ENCODE measurements at regions not wholly inside any gene's neighbourhood (a gene's known extent, or its start where the extent isn't known, plus 50 kb on each side); places are given as distances from the start of the nearest gene placed in this dataset.
"Not testable (repeated sequence)": the region's sequence is repeated elsewhere in the genome, so short reads cannot be mapped to it uniquely, and the experiment has no call there.

- DNase-seq (ENCODE audit: insufficient read length): no peak
- TF ChIP-seq POLR2AphosphoS5 (IDR thresholded peaks at IDR 0.05; ENCODE audit: low read depth, low read length) (no peak), POLR2A (IDR thresholded peaks at IDR 0.05; ENCODE audit: low read depth, low read length) (no peak), TAF1 (IDR thresholded peaks at IDR 0.05; ENCODE audit: borderline replicate concordance, low read depth, low read length) (no peak)
- no peak for FAIRE-seq
Measured at GRCh38 chrX:112223391-112223790, 140.8 kb upstream of the TRPC5 start.

DNA sequence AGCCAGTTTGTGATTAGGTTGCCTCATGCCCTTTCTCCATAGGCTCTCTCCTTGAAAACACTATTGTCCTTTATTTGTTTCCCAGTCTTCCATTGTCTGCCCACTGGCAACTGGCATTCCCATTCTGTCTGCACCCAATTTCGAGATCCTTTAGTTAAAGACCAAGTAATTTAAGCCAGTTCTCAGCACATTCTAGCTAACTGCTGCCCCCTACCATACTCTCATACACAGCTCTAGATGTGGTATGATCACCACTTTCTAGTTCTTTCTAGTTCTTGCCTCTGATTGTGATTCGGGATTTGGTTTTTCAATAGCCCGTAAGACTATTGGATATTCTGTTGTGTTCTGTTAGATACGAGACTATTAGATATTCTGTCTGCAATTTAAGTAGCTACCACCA lies 135.8 kb upstream of the TRPC5 start:
- TF ChIP-seq TAF1 (IDR thresholded peaks at IDR 0.05; ENCODE audit: borderline replicate concordance, low read depth, low read length) (no peak), POLR2A (IDR thresholded peaks at IDR 0.05; ENCODE audit: low read depth, low read length) (no peak), POLR2AphosphoS5 (IDR thresholded peaks at IDR 0.05; ENCODE audit: low read depth, low read length) (no peak)
- FAIRE-seq (no peak), DNase-seq (ENCODE audit: insufficient read length) (no peak)

DNA sequence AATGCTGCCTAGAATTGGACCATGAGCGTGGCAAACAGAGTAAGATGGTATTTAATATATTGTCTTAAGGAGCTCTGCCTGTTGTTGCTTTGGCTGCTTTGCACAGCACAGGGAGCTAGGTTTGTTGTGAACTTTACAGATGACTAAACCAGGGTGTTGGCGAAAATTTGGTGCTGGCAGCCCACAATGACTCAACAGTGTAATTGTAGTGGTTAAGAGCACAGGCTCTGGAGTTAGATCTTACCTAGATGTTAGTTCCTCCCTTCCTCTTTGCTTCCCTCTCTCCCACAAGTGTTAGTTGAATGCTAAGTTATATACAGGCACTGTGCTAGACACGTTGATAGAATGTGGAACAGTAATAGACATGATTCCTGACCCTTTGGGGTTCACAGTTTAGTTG lies 128.9 kb upstream of the TRPC5 start:
- TF ChIP-seq POLR2AphosphoS5 (IDR thresholded peaks at IDR 0.05; ENCODE audit: low read depth, low read length): no peak
- no peak for TF ChIP-seq POLR2A (IDR thresholded peaks at IDR 0.05; ENCODE audit: low read depth, low read length)
- no peak for TF ChIP-seq TAF1 (IDR thresholded peaks at IDR 0.05; ENCODE audit: borderline replicate concordance, low read depth, low read length)
- no peak for DNase-seq (ENCODE audit: insufficient read length)

DNA sequence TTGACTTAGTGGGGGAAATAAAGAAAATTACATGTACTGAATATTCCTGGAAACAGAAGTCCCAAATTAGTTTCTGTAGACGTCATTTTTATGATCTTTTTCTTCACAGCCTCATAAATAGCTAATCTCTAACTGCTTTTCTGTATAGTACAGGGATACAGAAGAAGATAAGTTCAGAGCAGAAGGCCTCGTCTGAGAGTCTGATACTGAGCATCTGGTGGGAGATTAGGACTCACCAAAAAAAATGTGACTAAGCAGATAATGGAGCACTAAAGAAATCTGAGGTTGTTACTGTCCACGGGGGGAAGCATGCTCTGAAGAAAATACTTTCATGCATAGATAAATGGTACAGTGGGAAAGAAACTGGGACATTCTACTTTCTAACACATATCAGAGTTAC lies 115.3 kb upstream of the TRPC5 start:
- FAIRE-seq (no peak), DNase-seq (ENCODE audit: insufficient read length) (no peak)
- TF ChIP-seq POLR2AphosphoS5 (IDR thresholded peaks at IDR 0.05; ENCODE audit: low read depth, low read length) (no peak), POLR2A (IDR thresholded peaks at IDR 0.05; ENCODE audit: low read depth, low read length) (no peak), TAF1 (IDR thresholded peaks at IDR 0.05; ENCODE audit: borderline replicate concordance, low read depth, low read length) (no peak)

More for the DNA sequence above, 128.9 kb upstream of the TRPC5 start:
- peak; percentile 51 for FAIRE-seq

- no peak for FAIRE-seq
- no peak for TF ChIP-seq POLR2A (IDR thresholded peaks at IDR 0.05; ENCODE audit: low read depth, low read length)
- TF ChIP-seq POLR2AphosphoS5 (IDR thresholded peaks at IDR 0.05; ENCODE audit: low read depth, low read length): no peak
- no peak for TF ChIP-seq TAF1 (IDR thresholded peaks at IDR 0.05; ENCODE audit: borderline replicate concordance, low read depth, low read length)
Measured at GRCh38 chrX:112190646-112191045, 108.1 kb upstream of the TRPC5 start.

DNA sequence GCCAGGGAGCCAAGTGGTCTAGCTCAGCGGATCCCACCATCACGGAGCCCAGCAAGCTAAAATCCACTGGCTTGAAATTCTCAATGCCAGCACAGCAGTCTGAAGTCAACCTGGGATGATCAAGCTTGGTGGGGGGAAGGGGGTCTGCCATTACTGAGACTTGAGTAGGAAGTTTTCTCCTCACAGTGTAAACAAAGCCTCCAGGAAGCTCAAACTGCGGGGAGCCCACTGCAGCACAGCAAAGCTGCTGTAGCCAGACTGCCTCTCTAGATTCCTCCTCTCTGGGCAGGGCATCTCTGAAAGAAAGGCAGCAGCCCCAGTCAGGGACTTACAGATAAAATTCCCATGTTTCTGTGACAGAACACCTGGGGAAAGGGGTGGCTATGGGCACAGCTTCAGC lies 98.8 kb upstream of the TRPC5 start:
- not testable (repeated sequence) for DNase-seq (ENCODE audit: insufficient read length); FAIRE-seq

More at GRCh38 chrX:112190646-112191045, 108.1 kb upstream of the TRPC5 start:
- no peak for DNase-seq (ENCODE audit: insufficient read length)

DNA sequence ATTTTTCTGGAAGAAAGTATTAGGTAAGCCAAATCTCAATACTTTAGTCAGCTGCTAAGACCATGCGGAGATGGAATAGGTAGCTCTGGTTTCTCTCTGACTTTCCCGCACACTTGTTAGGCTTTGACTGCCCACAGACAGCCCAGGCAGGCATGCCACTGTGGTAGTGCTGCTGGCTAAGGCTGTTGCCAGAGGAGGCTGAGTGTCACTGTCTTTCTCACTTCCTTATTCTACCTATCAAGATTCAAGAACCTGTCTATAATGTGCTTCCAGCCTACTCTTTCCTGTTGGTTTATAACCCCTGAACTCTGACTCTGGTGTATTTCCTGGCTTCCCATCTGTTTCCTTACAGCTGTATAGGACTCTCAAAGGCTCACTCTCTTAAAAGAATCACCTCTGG lies 81.8 kb upstream of the TRPC5 start:
- TF ChIP-seq TAF1 (IDR thresholded peaks at IDR 0.05; ENCODE audit: borderline replicate concordance, low read depth, low read length) (no peak), POLR2A (IDR thresholded peaks at IDR 0.05; ENCODE audit: low read depth, low read length) (no peak), POLR2AphosphoS5 (IDR thresholded peaks at IDR 0.05; ENCODE audit: low read depth, low read length) (no peak)
- no peak for DNase-seq (ENCODE audit: insufficient read length)
- peak; percentile 27 for FAIRE-seq

GRCh38 chrX:112163906-112164305 lies 81.3 kb upstream of the TRPC5 start:
- FAIRE-seq: no peak
- TF ChIP-seq POLR2A (IDR thresholded peaks at IDR 0.05; ENCODE audit: low read depth, low read length): no peak
- no peak for TF ChIP-seq TAF1 (IDR thresholded peaks at IDR 0.05; ENCODE audit: borderline replicate concordance, low read depth, low read length)
- no peak for TF ChIP-seq POLR2AphosphoS5 (IDR thresholded peaks at IDR 0.05; ENCODE audit: low read depth, low read length)
- no peak for DNase-seq (ENCODE audit: insufficient read length)

DNA sequence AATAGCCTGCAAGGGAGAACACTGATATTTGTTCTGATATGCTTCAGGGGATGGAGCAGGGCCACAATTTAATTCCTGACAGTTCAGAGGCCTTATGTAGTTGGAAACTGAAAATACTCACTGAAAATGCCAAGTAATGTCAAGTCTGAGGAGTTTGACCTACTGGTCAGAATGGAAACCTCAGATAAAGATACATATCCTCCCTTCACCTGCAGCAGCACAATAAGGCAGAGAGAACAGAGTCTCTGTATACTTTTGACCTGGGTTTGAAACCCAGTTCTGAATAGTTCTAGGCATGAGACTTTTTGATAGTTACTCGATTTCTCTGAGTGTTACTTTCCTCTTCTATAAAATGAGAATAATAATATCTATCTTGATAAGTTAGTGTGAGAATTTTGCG lies 65.8 kb upstream of the TRPC5 start:
- DNase-seq (ENCODE audit: insufficient read length): no peak
- FAIRE-seq: no peak
- no peak for TF ChIP-seq TAF1 (IDR thresholded peaks at IDR 0.05; ENCODE audit: borderline replicate concordance, low read depth, low read length)
- TF ChIP-seq POLR2AphosphoS5 (IDR thresholded peaks at IDR 0.05; ENCODE audit: low read depth, low read length): no peak
- no peak for TF ChIP-seq POLR2A (IDR thresholded peaks at IDR 0.05; ENCODE audit: low read depth, low read length)

GRCh38 chrX:112147206-112147605 lies 64.6 kb upstream of the TRPC5 start:
- DNase-seq (ENCODE audit: insufficient read length) (no peak), FAIRE-seq (no peak)
- TF ChIP-seq POLR2A (IDR thresholded peaks at IDR 0.05; ENCODE audit: low read depth, low read length) (no peak), POLR2AphosphoS5 (IDR thresholded peaks at IDR 0.05; ENCODE audit: low read depth, low read length) (no peak)

GRCh38 chrX:112137276-112137675 lies 54.7 kb upstream of the TRPC5 start:
- TF ChIP-seq TAF1 (IDR thresholded peaks at IDR 0.05; ENCODE audit: borderline replicate concordance, low read depth, low read length): no peak
- no peak for TF ChIP-seq POLR2A (IDR thresholded peaks at IDR 0.05; ENCODE audit: low read depth, low read length)
- TF ChIP-seq POLR2AphosphoS5 (IDR thresholded peaks at IDR 0.05; ENCODE audit: low read depth, low read length): no peak
- FAIRE-seq: no peak
- no peak for DNase-seq (ENCODE audit: insufficient read length)

Measured in GM12892 (cell line).